OCI-LY7 (cell line): ENCODE measurements at regions not wholly inside any gene's neighbourhood (a gene's known extent, or its start where the extent isn't known, plus 50 kb on each side); places are given as distances from the start of the nearest gene placed in this dataset.

ENCODE experiments used
- CTCF ChIP-seq: fragments of 200-600 bp; sonication (generic); conservative IDR thresholded peaks from 2 replicates; pipeline ENCODE4 v1.5.1; 2014; ENCODE audit warnings: mild to moderate bottlenecking, antibody characterized with exemption, low read length, moderate library complexity, mixed read lengths
- EZH2phosphoT487 ChIP-seq: fragments of 200-600 bp; sonication (generic); IDR thresholded peaks from 2 replicates; pipeline ENCODE4 v1.6.1; 2018; ENCODE audit warnings: low read depth, borderline replicate concordance, mild to moderate bottlenecking, mixed run types, antibody characterized with exemption, low read length, moderate library complexity, mixed read lengths

GRCh38 chr20:55893031-55893430 lies 112.3 kb downstream of the CBLN4 start:
- TF ChIP-seq CTCF: no peak
- no peak for TF ChIP-seq EZH2phosphoT487
